UCSD-AML1 (cell line): ENCODE measurements at regions not wholly inside any gene's neighbourhood (a gene's known extent, or its start where the extent isn't known, plus 50 kb on each side); places are given as distances from the start of the nearest gene placed in this dataset.

Source experiments
- DNase-seq: peaks from one replicate; lab custom pipeline; 2025; ENCODE audit not compliant: unreplicated experiment; lab: John Stamatoyannopoulos, UW

DNA sequence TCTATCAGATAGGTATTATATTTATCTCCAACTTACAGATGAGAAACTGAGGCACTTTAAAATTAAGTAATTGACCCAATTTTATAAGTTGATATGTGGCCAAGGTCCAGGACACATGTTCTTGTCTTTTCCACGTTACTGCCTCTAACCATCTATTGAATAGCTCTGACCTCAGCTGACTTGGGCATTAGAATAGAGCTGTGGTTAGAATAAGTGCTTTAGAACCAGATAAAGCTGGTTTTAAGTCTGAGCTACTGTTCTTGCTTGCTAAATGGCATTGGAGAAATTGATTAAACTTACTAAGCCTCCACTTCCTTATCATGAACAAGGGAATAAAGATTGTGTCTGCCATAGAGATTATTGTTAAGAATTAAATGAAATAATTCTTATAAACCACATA, 147.8 kb upstream of the DTNBP1 start:
- no peak for DNase-seq

DNA sequence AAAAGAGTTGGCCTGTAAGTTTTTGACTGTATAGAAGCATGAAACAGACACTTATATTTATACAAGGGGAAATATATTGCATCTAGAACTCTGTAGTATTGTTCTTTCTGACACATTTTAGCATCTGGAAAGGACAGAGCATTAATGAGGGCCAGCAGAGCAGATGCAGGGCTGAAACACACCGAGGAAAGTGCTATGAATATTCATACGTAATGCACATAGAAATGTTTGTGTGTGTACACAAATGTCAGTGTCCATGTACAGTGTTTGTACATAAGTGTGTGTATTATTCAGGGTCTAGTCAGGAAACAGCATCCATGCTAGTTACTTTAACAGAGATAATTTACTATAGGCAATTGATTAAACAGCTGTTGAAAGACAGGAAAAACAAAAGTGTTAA, 146.5 kb upstream of the DTNBP1 start:
- no peak for DNase-seq

DNA sequence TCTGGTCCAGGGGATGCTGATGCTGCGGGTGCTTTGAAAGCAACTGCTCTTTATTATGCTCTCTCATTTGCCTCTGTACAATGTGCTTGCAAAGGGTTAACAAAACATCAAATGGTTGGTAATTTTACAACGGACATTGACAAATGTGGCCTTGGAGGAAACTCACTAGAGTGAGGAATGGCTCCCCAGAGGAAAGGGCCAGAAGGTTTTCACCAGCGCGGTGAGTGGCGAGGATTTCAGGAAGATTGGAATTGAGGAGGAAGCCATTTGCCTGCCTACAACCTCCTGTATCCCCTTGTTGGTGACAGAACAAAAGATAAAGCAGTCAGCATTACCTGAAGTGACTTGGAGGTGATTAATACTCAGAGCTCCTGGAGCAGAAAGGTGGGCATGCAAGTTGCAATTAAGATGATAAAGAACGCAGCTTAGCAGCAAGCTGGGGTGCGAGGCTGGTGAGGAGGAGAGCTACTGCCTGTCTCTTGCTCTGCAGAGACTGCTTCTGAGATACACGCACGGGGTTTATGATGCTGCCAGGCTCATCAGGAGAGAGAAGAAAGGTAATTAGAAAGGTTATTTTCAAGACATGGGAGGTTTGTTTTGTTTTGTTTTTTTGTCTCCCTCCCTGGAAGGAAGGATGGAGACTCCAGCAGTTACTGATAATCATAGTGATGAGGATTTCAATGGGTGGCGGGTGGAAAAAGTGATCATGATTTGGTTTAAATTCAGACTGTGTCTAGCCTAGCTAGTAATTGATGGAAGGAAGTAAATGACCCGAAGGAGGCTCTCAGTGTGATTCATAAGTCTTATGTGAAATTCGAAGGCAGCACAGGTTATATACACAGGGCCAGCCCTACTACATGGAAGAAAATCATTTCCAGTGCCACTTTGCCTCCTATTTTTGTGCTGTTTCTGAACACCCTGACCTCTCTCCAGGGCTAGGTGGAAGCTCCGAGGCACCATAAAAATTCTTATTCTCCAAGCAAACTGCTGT, 141.6 kb upstream of the DTNBP1 start:
- no peak for DNase-seq

DNA sequence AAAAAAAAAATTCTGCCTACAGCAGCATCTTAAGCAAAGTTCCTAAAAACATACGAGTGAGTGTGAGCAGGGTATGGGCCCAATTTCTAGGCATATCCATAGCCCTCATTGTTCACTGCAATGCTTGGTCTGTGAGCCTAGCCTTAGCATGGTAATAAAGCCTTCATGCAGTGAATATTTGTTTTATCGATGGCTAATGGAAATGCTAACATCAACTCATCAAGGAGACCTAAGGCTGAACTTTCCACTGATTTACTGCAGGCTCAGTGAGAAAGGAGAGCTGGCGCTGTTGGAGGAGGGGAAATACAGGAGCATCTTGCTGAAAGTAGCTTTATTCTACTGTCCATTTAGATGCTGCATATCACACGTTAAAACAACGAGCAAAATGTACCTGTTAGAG, 139.6 kb upstream of the DTNBP1 start:
- no peak for DNase-seq

DNA sequence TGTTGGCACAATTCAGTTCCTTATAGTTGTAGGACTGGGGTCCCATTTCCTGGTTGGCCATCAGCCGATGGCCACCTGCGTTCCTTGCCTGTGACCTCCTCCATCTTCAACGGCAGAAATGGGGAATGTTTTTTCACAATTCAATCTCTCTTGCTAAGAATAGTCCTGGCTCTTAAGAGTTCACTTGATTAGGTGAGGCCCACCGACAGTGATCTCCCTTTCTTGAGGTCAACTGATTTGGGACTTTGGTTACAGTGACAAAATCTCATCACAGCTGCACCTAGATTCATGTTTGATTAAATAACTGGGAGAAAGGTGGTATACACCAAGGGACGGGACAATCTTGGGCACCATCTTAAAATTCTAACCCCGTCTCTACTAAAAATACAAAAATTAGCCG, 139.1 kb upstream of the DTNBP1 start:
- DNase-seq = no peak

DNA sequence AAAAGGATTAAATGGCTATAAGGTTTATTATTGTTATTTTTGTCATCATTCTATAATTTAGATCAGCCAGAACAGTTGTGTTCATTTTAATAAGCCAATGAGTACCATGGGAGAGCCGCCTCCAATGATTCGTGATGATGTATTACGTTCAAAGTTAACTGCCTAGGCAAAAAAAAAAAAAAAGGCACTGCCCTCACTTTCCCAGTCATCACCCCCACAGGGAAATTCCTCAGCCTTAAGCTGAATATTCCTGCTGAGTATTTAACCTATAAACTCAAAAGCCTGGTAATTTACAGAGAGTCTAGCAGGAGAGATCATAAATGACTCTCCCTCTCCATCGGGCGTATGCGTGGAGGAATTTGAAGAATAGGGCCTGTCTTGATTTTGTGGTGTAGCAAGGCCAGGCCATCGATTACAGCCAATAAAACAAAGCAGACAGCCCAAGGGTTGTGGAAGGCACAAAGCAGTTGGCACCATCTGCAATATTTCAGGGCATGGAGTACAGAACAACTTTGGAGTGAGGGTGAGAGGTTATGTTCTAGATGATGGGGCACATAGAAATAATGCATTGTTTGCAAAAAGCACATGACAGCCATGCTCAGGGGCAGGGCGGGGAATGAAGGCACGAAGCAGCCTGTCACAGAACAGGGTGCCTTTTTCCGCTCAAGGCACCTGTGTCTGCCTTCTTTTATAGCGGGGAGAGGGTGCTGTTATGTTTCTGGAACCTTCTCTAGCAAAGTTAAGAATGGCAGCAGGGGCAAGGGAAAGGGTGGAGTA, 138.2 kb upstream of the DTNBP1 start:
- no peak for DNase-seq

DNA sequence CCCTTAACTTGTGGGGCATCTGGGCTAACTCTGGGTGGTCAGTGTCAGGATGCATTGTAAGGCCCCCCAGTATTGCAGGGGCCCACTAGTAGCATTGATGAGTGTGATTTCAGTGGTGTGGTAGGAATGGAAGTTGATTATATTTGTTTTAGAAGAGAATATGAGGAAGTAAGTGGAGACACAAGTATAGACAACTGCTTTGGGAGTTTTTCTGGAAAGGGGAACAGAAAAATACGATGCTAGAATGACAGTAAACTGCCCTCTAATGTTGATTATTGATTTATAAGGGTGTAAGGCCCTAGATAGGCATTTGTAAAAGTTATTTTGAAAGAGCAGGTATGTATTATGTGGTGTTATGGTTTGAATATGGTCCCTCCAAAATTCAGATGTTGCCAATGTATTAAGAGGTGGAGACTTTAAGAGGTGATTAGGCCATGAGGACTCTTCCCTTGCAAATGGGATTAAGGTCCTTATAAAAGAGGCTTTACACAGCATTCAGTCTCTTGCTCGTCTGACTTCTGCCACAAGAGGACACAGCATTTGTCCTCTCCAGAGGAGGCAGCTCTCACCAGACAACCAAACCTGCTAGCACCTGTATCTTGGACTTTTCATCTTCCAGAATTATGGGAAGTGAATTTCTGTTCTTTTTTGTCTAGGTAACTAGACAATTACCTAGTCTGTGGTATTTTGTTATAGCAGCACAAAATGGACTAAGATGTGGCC, 135.9 kb upstream of the DTNBP1 start:
- no peak for DNase-seq

DNA sequence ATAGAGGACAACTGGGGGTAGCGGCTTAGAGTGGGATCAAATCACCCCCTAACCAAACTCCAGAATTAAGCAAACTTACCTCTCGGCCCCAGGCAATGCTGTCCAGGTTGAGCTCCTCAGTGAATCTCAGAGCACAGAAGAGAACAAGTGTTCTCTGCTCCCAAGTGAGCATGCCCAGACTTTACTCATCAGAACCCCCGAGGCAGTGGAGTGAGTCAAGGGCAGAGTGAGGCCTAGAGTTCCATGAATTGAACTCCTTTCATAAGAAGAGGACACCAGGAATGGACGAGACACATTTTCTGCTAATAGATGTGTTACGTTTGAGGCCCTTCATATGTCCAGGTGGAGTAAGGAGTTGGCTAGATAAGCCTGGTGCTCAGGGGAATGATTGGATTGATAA, 134.0 kb upstream of the DTNBP1 start:
- DNase-seq = no peak

DNA sequence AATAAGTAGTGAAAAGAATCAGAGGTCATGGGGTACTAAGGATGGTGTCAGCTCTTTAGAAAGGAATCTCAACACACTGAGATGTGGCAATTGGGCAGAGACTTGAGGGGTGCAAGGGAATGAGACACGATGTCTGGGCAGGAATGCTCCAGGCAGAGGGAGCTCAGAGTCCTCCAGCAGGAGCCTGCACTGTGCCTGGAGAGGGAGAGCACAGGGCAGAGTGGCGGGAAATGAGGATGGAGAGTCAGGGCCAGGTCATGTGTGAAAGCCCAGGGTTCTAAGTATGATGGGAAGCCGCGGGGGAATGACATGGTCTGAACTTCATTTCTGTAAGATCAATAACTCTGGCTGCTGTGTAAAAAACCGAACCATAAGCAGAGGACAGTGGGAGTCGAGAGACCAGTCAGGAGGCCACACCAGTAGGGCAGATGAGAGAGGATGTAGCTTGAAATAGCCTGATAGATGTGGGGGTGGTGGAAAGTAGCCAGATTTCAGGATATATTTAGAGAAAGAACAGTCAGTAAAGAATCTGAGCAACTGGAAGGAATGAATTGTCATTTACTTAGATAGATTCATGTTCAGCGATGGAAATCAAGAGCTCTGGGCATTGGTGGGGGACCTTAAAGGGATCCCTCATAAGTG, 133.4 kb upstream of the DTNBP1 start:
- no peak for DNase-seq

DNA sequence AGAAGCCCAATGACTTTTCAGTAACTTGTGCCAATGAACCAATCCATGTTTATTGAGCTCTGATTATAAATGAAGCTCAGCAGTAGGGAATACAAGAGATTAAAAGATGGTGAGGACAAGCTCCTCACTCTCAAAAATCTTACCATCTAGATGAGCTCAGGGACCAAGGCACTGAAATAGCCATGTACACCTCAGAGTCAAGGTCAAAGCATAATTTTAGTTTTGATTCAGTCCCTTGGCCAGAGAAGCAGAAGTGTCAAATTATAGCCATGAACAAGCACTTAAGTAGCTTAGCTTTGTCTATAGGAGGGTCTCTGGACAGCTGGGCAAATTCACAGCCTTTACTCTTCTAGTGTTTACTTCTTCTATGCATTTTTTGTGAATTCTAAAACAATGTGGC, 131.0 kb upstream of the DTNBP1 start:
- no peak for DNase-seq

DNA sequence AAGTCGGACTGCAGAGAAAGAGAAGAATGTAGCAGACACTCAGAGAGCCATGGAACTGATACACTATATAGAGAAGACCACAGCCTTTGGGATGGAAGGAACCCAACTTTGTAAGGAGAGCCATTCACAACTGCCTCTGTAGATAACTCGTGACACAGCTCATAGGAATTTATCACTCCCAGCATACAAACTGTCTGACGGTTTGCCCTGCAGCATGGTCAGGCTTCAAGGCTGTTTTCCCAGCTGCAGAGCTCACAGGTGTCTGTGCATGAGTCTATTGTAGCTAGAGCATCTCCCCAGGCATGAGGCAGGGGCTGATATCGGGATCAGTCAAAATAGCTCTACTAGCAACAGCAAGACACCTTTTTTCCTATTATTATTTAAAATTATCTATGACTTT, 130.5 kb upstream of the DTNBP1 start:
- DNase-seq = no peak

DNA sequence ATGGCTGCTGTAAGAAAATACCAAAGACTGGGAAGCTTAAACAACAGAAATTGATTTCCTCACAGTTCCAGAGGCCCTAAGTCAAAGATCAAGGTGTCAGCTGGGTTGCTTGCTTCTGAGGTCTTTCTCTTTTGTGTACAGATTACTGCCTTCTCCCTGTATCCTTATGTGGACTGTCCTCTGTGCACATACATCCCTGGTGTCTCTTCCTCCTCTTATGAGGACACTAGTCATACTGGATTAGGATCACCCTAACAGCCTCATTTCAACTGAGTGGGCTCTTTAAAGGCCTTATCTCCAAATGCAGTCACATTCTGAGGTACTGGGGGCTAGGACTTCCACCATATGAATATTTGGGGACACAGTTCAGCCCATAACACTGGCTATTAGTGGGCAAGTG, 130.0 kb upstream of the DTNBP1 start:
- no peak for DNase-seq

DNA sequence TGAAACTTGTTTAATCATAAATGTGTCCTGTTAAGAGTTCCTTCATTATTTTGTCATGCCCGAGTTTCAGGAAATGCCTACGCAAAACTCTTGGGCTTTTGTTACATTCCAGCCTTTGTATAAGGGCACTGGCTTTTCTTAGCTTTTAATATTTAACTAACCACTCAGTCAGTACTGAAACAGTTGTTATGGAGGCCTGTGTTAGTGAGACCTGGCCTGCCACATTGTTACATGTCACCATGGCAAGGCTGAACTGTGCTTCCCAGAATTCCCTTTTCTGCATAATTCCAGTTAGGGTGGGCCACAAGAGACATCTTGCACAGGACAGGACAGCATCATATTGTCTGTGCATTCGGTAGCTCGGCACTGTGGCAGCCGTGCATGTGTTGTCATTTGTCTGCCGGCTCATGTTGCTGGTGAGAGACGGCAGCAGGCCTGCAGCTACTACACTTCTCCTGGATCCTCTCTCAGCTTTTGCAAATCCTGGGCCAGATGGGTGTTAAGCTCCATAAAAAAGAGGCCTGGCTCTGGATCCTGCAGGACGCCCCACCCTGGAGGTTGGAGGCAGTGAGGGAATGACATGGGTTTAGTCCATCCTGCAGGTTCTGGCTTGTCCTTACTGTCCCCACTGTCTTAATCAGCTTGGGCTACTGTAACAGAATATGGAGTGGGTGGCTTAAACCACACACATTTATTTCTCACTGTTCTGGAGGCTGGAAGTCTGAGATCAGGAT, 128.8 kb upstream of the DTNBP1 start:
- DNase-seq = no peak

DNA sequence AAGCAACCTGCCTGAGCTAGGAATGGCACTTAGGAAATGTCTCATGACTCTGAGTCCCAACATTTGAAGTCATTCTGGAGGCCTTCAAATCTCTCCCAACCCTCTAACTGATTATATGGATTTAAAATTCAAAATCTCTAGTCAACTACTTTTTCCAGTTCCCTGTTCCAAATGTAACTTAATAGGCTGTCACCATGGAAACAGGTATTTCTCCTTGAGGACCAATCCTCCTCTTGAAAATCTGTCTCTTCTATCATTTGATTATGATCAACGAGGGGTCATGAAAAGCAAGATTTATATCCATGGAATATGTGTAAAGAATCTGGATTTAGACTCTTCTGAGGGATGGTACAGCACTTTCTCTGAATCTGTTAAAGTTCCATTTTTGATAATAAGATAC, 127.3 kb upstream of the DTNBP1 start:
- DNase-seq = no peak

DNA sequence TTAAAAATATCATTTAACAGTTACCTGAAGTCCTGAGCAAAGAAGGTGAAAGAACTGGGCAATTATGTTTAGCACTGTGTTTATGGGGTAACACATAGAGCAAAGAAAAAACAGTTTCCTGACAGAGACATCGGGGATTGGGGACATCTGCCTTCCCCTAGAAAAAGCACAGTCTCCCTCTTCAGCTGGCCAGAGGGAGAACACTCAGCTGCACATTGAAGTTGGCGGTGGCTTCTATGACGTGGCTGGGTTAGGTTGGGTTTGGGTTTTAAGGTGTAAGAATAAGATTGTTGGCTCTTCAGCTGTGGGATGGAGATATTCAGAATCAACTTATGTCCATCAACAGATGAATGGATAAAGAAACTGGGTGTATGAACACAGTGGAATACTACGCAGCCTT, 124.0 kb upstream of the DTNBP1 start:
- DNase-seq = no peak

DNA sequence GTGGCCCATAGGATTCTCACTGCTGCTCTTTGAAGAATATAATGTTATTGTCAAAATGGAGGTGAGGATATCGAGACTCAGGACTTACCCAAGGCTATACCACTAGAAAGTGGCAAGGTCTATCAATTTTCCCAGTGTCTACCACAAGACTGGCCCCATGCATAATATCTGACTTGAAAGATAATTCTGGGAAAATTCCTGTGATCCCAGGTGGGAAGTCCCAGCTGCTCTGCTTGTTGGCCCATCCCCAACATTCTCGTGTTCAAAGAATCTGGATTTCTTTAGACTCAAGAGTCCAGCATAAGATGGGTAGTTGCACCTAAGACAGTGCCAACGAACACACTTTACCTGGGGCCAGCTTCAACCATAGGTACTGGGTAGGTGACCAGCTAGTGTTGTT, 120.7 kb upstream of the DTNBP1 start:
- DNase-seq = no peak

DNA sequence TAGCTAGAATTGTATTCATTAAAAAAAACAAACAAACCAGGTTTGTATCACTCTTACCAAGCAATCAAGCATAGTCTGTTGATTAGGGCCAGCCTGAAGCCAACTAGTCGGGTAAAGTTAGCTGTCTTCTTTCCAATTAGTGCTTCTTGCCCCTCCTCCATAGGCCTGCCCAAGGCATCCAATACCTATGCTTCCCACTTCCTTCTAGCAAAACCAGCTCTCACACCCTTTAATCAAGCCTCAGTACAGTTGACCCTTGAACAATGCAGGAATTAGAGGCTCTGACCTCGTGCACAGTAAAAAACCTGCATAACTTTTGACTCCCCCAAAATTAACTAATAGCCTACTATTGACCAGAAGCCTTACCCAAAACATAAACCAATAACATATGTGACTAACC, 119.1 kb upstream of the DTNBP1 start:
- no peak for DNase-seq

DNA sequence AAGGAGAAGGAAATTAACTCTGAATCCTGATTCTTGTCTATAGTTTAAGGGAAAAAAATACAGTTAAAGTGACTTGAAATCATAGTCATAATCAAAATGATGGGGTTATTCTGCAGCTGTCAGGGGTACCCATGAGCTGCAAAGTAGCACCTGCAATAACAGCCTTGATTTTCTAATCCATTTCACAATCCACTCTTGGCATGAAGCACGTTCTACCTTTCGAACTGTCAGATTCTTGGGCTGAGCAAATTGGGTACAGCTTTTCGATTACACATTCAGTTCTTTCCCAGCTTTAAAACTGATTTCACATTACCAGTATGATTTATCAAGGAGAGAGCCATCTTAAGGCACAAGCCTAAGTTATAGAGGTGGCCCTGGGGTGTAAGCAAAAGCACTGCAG, 118.5 kb upstream of the DTNBP1 start:
- no peak for DNase-seq

DNA sequence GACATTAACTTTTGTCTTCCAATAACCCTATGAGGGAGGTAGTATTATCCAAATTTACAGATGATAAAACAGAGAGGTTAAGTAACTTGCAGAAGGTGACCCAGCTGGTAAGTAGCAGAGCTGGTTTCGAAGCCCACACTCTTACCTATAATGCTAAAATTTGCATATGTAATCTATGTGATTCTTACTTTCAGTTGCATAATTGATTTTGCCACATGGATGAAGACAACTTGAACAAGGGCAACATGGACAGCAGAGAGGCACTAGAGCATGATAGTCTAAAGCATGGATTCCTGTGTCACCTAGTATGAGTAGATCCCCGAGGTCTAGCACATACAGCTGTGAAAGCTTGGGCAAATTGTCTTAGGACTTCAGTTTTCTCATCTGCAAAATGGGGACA, 117.6 kb upstream of the DTNBP1 start:
- no peak for DNase-seq

DNA sequence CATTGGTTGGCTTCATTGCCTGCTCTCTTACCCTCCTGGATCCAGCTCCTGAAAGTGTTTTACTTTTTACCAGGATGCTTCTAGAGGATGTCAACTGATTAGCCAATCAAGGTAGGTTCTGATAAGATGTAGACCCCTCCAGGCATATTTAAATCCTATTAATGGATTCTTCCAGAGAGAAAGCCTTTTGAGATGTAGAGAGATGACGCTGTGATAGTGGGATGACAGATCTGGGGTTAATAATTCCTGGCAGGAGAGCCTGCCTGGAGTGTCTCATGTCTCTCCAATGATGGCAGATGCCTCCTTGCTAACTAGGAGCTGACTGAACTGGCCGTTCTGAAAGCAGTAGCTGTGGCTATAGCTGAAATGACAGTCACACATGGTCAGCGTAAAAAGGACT, 116.9 kb upstream of the DTNBP1 start:
- no peak for DNase-seq
